HG03432 (cell line): ENCODE measurements at regions not wholly inside any gene's neighbourhood (a gene's known extent, or its start where the extent isn't known, plus 50 kb on each side); places are given as distances from the start of the nearest gene placed in this dataset.

Experiments
- ATAC-seq: cut with Tn5 transposase; IDR thresholded peaks from one replicate; pipeline ENCODE4 v1.9.1; 2021; ENCODE audit warnings: mild to moderate bottlenecking, moderate library complexity; ENCODE audit not compliant: unreplicated experiment

GRCh38 chr2:64850642-64851041 is 138.6 kb upstream of the SLC1A4 start:
- ATAC-seq, result no peak

- ATAC-seq, result no peak
Observed at GRCh38 chr2:64852771-64853241, 136.4 kb upstream of the SLC1A4 start.

GRCh38 chr2:64853306-64853705 is 135.9 kb upstream of the SLC1A4 start:
- no peak for ATAC-seq

DNA sequence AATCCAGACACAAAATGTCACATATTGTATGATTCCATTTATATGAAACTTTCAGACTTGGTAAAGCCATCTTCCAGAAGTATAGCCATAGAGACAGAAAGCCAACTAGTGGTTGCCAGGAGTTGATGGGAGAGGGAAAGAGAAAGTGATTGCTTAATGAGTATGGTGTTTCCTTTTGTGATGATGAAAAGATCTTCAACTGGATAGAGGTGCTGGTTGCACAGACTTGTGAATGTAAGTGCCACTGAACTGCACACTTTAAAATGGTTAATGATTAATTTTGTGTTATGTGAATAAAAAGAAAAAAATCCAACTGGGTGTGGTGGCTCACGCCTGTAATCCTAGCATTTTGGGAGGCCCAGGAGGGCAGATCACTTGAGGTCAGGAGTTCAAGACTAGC is 135.3 kb upstream of the SLC1A4 start:
- ATAC-seq, result no peak

DNA sequence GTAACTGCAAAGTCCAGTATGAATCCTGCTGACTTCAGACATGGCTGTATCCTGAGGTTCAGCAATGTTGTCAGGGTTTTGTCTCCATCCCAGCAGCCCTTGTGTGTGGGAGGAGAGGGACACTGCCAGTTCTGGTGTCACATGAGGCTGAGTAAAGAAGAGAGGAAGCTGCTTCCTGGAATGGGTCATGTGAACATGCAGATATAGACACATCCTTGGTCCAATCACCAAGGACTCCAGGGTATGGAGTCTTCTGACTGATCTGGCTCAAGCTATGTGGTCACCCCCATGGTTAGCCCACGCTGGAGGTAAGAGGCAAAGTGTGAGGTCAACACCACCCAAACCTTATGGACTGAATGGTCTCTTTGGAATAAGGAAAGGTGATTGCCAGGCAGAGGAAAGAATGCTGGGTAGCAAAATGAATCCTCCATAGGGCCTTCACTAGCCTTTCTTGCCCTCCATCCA is 134.4 kb upstream of the SLC1A4 start:
- ATAC-seq, result no peak

GRCh38 chr2:64857581-64858471 is 131.4 kb upstream of the SLC1A4 start:
- ATAC-seq, result no peak

- peak; percentile 4 for ATAC-seq
Observed at GRCh38 chr2:64858541-64859311, 130.5 kb upstream of the SLC1A4 start.

DNA sequence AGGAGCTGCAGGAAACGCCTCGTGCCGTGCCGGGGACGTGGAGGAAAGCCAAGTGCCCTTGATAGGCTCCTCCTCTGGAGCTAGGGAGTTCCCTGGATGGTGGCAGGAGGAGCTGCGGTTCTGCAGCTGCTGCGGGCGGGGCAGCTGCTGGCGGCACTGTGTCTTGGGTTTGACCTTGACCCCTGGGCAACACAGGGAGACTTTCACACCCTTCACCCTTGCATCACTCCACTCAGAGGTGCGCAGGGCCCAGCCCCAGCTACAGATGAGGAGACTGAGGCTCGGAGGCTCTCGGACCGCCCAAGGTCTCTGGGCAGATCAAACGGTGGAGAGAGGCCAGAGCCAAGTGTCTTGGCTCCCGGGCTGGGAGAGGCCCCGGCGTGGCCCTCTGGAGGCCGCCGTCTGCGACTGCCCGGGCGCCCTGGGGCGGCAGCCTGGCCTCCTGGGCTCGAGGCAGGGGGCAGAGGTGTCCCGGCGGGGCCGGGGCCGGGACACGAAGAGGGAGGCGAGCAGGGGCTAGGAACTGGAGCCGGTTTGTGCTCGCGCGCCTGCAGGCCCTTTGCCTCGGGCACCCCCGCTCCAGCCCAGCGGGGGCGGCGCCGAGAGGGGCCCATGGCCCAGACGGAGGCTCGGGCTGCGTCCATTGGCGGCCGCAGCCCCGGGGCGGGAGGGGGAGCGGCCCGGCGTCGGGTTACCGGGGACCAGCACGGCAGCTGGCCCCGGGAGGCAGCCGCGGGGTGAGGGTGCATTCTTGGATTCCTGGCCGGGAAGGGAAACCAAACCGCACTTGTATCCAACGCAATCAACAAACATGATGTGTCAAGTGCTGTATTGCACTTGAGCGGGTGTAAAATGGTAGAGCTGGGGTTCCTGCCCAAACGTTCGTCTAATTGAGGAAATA is 129.6 kb upstream of the SLC1A4 start:
- ATAC-seq, result peak; percentile 59

DNA sequence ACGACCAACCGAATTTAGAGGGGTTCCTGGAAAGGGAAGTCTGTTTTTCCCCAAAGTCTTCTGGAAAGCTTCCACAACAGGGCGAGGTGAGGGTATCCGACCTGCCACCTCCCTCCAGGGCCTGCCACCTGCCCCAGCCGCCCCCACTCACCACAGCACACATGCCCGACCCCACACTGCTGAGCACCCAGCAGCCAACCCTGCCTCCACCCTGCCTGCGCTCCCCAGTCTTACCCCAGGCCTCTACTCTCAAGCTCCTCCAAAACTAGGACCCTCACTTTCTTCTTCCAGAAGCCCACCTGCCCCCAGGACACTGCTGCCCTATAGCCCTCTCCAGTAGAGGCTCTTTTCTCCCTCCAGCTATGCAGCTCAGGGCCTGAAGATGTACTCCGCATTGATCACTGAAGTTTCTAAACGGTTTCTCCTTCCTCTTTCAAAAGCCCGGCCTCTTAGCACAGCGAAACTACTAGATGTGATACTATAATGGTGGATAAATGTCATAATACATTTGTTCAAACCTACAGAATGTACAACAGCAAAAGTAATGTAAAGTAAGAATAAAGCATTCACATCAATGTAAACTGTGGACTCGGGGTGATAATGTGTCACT is 128.8 kb upstream of the SLC1A4 start:
- peak; percentile 35 for ATAC-seq

DNA sequence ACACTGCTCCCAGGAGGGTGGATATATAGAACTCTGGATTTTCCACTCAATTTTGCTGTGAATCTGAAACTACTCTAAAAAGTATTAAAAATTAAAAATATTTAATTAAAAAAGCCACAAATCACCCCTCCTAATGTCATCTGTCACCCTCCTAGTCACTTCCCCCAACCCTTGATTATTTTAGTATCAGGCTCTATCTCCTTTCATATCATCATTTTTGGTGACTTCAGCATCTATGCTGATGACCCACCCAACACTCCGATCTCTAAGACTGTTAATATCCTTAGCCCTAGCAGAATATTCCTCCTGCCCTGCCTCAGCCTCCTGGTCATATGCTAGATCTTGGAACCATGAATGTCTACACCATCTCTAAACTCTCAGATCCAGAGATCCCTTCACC is 128.3 kb upstream of the SLC1A4 start:
- ATAC-seq, result no peak

DNA sequence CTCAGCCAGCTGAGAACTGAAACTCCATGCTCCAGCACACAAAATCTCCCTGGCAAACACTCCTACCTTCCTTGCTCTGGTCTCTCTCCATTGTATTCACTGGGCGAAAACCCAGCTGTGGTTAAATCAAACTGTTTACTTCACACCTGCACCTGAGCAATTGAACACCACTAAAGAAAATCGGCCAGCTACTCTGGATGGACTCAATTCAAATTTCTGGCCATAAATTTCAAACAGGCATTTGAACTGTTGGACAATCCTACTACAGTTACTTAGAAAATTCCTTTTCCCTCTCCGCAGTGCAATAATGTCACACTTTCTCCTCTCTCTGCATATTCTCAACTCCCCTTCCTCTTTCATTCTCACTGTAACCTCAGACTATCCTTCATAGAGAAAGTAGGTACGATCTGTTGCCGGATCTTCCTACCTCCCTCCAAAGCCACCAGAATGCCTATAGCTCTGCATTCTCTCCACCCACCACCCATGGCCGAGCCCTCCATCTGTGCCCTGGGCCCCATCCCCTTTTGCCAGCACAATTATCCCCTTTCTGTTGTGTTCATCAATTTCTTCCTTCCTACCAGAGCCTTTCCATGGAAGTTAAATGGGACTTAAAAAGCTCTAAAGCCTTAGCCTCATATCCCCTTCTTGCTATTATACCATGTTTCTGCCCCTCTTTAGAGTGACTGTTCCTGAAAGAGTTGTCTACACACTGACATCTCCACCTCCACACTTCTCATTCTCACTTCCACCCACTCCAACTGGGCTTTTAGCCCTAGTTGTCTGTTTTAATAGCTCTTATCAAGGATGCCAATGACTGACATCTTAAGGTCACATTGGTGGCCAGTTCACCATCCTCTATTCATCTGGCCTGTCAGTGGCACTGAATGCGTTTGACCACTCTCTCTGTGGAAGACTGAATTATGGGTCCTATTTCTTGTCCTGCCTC is 127.5 kb upstream of the SLC1A4 start:
- ATAC-seq, result no peak

DNA sequence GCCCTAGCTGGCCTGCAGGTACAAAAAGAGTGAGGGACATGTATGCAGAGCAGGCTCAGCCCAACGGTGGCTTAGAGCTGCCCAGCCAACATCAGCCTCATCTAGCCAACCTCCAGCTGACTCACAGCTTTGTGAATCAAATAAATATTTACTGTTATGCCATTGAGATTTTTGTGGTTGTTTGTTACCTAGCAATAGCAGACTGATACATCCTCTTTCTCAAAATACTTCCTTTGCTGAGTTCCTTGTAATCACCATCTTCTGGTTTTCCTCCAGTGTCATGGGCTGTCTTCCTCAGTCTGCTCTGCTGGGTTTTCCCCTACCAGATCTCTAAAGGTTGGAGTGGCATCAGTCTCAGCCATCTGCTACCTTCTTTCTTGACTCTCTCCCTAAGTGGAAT is 126.6 kb upstream of the SLC1A4 start:
- no peak for ATAC-seq

- ATAC-seq, result no peak
Observed at GRCh38 chr2:64863097-64863820, 125.9 kb upstream of the SLC1A4 start.

- ATAC-seq, result peak; percentile 77
Observed at GRCh38 chr2:64865073-64865830, 123.9 kb upstream of the SLC1A4 start.

DNA sequence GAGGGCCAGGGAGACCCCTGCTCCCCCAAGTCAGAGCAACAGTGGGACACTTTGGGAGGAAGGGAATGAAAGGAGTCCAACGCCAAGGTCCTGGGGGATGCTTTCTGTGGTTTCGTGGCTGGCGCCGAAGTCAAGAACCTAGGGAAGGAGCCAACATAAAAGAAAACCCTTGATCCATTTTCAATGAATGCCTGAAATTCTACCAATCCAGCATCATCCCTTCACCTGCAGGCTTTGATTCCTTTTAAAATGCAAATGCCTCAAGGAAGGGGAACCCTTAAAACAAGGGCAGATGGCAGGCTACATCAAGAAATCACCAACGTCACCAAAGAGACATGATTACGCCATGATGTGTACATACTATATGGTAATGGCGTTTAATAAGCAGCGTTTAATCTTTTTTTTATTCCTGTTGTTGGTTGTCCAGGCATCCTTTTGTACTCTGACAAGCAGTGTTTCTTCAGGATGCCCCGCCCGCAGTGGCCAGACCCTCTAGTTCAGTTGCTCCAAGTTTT is 123.3 kb upstream of the SLC1A4 start:
- no peak for ATAC-seq

GRCh38 chr2:64866797-64867196 is 122.4 kb upstream of the SLC1A4 start:
- ATAC-seq, result no peak

DNA sequence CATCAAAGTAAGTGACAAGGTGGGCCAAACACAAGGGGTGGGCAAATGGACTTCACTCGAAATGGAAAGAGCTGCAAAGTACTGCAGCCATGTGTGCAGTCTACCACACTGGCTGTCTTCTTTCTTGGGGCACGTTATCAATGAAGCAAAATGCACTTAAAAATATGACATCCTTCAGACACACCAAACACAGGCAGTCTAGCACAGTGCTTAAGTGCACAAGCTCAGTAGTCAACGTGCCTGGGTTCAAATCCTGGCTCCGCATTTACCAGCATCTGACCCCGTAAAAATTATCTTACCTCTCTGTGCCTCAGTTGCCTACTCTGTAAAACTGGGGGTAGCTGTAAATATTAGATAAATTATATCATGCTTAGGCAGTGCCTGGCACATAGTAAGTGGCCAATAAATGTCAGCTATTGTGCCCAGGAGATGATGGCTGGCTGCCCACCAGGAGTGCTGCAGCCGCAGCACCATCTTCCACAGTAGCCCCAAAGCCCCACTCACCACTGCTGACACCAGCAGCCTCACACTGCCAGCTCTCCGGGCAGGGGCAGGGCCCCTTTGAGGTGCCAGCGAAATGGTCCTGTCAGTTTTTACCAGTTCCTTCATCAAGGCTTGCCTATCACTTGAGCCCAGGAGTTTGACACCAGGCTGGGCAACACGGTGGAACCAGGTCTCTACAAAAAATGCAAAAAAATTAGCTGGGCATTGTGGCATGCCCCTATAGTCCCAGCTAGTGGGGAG is 121.8 kb upstream of the SLC1A4 start:
- ATAC-seq, result no peak
